CD4-positive, CD25-positive, alpha-beta regulatory T cell (primary cell): ENCODE measurements at regions not wholly inside any gene's neighbourhood (a gene's known extent, or its start where the extent isn't known, plus 50 kb on each side); places are given as distances from the start of the nearest gene placed in this dataset.

Source experiments
- ATAC-seq, 2 donors: fragments of 150-1000 bp; cut with Tn5 transposase; one replicate each; pipeline ENCODE4 v1.10.0; 2021; ENCODE audit warnings: low read depth in 2 of 2, moderate number of reproducible peaks in 2 of 2, moderate library complexity in 1 of 2
- DNase-seq, 3 donors: peaks; one replicate each; pipeline versions ENCODE4 v3.0.0 to v3.0.0-alpha.2; 2012 to 2022; ENCODE audit warnings: mixed read lengths in 1 of 3
- H3K27ac ChIP-seq: one replicate; pipeline ENCODE4 v1.7.0; 2013; ENCODE audit warnings: mild to moderate bottlenecking, low read length; ENCODE audit not compliant: insufficient read depth, poor library complexity, severe bottlenecking
- H3K27me3 ChIP-seq: one replicate; pipeline ENCODE4 v1.7.0; 2013; ENCODE audit warnings: low read length; ENCODE audit not compliant: control insufficient read depth, insufficient read depth
- H3K36me3 ChIP-seq: one replicate; pipeline ENCODE4 v1.7.0; 2013; ENCODE audit warnings: mild to moderate bottlenecking, low read length, moderate library complexity; ENCODE audit not compliant: control insufficient read depth, insufficient read depth
- H3K4me1 ChIP-seq: 2 replicates; pipeline ENCODE4 v1.7.0; 2013; ENCODE audit warnings: mild to moderate bottlenecking, low read length; ENCODE audit not compliant: insufficient read depth, control insufficient read depth, poor library complexity, severe bottlenecking
- H3K4me3 ChIP-seq: one replicate; pipeline ENCODE4 v1.7.0; 2013; ENCODE audit warnings: low read depth, mild to moderate bottlenecking, low read length, moderate library complexity
- H3K9me3 ChIP-seq, 2 experiments: 1 replicate in 1 of 2; 2 replicates in 1 of 2; pipeline ENCODE4 v1.7.0; 2013; ENCODE audit warnings: low read length in 2 of 2, mild to moderate bottlenecking in 1 of 2, moderate library complexity in 1 of 2; ENCODE audit not compliant: control insufficient read depth in 2 of 2
- H3K27ac Mint-ChIP-seq, 3 donors: one replicate each; pipeline ENCODE4 v1.8.0; 2020 to 2022; ENCODE audit warnings: mild to moderate bottlenecking in 3 of 3, mixed read lengths in 3 of 3, moderate library complexity in 2 of 3
- H3K27me3 Mint-ChIP-seq: one replicate; pipeline ENCODE4 v1.8.0; 2022; ENCODE audit warnings: mild to moderate bottlenecking, mixed read lengths
- H3K36me3 Mint-ChIP-seq: one replicate; pipeline ENCODE4 v1.8.0; 2020; ENCODE audit warnings: mixed read lengths
- H3K4me1 Mint-ChIP-seq, 4 donors: one replicate each; pipeline ENCODE4 v1.8.0; 2020 to 2022; ENCODE audit warnings: mixed read lengths in 4 of 4, mild to moderate bottlenecking in 1 of 4
- H3K4me3 Mint-ChIP-seq, 4 donors: one replicate each; pipeline ENCODE4 v1.8.0; 2020 to 2022; ENCODE audit warnings: mild to moderate bottlenecking in 4 of 4, mixed read lengths in 4 of 4, moderate library complexity in 3 of 4
- H3K9me3 Mint-ChIP-seq, 7 donors: one replicate each; pipeline ENCODE4 v1.8.0; 2020 to 2022; ENCODE audit warnings: mixed read lengths in 7 of 7, mild to moderate bottlenecking in 3 of 7, moderate library complexity in 2 of 7

DNA sequence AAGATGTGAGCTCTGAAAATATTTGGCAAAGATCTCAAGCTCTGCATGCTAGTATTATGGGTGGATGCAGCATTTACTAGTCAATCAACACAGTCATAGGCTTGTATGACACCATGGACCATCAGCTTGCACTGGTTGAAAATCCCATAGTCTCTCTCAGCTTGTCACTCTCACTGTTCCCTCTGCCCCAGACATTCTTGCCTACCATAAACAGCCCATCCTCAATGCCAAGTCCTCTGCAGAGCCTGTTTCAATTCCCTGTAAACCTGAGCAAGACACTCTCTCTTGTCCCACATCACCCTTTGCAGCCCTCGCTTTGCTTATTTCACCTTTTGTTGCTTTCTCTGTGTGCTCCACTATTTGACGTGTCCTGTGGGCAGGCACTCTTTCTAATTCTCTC is 264.6 kb downstream of the ICE1 start:
- Histone ChIP-seq H3K27me3 (peaks cover 2% of the 10 kb centered on the region), H3K4me1 (no peaks in the 10 kb centered on the region), H3K27ac (no peak overlapping the region), H3K9me3 (no peaks in the 10 kb centered on the region), H3K36me3 (no peaks in the 10 kb centered on the region), H3K4me3 (no peak overlapping the region)
- Mint-ChIP-seq H3K9me3 (peaks cover 0 to 12% (median 1%) of the 10 kb centered on the region in 7 donors), H3K36me3 (no peaks in the 10 kb centered on the region), H3K27me3 (peaks cover 15% of the 10 kb centered on the region), H3K4me3 (no peak overlapping the region), H3K27ac (no peak overlapping the region), H3K4me1 (no peaks in the 10 kb centered on the region)
- no peak for ATAC-seq
- DNase-seq = no peak

DNA sequence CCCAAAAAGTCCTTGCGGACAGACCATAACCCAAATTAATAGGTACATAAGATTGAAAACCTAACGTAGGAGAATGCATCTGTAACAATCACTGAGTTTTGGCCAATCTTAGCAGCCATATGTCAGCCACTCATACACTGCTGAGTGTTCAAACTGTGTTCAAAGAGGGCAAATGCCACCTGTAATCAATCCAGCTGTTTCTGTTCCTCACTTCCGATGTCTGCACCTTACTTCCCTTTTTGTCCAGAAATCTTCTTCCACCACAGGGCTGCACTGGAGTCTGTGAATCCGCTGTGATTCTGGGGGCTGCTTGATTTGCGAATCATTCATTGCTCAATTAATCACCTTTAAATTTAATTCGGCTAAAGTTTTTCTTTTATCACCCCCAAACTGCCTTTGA is 263.9 kb downstream of the ICE1 start:
- H3K36me3 Mint-ChIP-seq = no peaks in the 10 kb centered on the region
- no peak overlapping the region for H3K4me3 ChIP-seq

DNA sequence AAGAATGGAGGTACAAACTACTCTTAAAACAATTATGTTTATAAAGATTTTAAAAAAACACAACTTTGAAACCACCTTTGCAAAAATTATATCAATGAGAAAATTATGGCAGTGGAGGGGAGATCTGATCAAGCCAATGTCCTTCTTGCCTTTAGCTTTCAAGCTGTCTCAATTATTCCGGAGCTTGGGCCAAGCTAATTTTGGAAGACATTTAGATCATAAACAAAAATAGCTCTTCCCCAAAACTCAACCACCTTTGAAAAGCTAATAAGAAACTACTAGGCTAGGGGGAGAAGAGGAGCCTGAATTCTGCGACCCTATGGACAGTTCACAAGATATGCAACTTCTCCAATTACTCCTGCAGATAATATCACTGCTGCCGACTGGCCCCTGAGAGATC is 263.3 kb downstream of the ICE1 start:
- Mint-ChIP-seq H3K4me3 (no peak overlapping the region), H3K9me3 (peaks cover 0 to 12% (median 1%) of the 10 kb centered on the region in 7 donors), H3K4me1 (no peaks in the 10 kb centered on the region), H3K27me3 (peaks cover 11% of the 10 kb centered on the region), H3K36me3 (no peaks in the 10 kb centered on the region), H3K27ac (no peak overlapping the region)
- no peak overlapping the region for H3K4me3 ChIP-seq
- no peaks in the 10 kb centered on the region for H3K4me1 ChIP-seq
- H3K36me3 ChIP-seq = no peaks in the 10 kb centered on the region
- H3K27me3 ChIP-seq = no peaks in the 10 kb centered on the region
- ATAC-seq (no peak), DNase-seq (no peak)
- H3K27ac ChIP-seq = no peak overlapping the region
- no peaks in the 10 kb centered on the region for H3K9me3 ChIP-seq

More for the DNA sequence above, 263.9 kb downstream of the ICE1 start:
- Histone ChIP-seq H3K36me3 (no peaks in the 10 kb centered on the region), H3K27ac (no peak overlapping the region), H3K9me3 (no peaks in the 10 kb centered on the region), H3K27me3 (no peaks in the 10 kb centered on the region), H3K4me1 (no peaks in the 10 kb centered on the region)
- ATAC-seq (no peak), DNase-seq (no peak)
- Mint-ChIP-seq H3K9me3 (peaks cover 0 to 12% (median 1%) of the 10 kb centered on the region in 7 donors), H3K27ac (no peak overlapping the region), H3K27me3 (peaks cover 15% of the 10 kb centered on the region), H3K4me1 (no peaks in the 10 kb centered on the region), H3K4me3 (no peak overlapping the region)

DNA sequence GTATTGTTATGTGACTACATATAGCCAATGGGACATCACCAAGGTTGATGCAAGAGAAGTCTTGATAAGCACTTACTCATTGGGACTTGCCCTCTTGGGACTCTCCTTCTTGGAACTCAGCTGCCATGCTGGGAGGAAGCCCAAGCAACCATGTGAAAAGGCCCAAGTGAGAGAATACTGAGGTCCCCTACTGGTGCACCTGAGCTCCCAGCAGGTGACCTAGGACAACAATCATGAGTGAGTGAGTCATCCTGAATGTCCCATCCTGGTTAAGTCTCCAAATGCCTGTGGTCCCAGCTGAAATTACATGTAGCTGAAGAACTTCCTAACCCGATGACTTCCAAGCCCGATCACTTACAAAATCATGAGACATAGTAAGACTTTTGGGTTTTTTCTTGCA is 260.7 kb downstream of the ICE1 start:
- Mint-ChIP-seq H3K4me3 (no peak overlapping the region), H3K27ac (no peak overlapping the region), H3K36me3 (no peaks in the 10 kb centered on the region), H3K4me1 (no peaks in the 10 kb centered on the region), H3K9me3 (peaks cover 0 to 12% (median 3%) of the 10 kb centered on the region in 7 donors), H3K27me3 (no peaks in the 10 kb centered on the region)
- ATAC-seq (no peak), DNase-seq (no peak)
- Histone ChIP-seq H3K9me3 (no peaks in the 10 kb centered on the region), H3K36me3 (no peaks in the 10 kb centered on the region), H3K27me3 (no peaks in the 10 kb centered on the region), H3K4me1 (no peaks in the 10 kb centered on the region), H3K27ac (no peak overlapping the region), H3K4me3 (no peak overlapping the region)

DNA sequence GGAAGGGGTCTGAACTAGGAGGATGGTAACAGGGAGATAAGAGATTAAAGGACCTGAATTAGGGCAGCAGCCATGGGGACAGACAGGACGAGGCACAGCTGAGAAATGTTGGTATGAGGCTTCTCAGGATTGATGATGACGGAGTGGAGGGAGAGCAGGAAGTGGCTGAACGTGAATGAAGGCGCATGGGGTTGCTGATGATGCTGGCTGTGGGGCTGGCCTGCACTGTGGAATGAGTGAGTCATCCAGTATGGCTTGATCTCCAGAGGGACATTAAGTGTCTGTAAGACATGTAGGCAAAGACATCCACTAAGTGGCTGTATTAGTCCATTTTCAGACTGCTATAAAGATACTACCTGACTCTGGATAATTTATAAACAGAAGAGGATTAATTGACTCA is 256.4 kb downstream of the ICE1 start:
- no peaks in the 10 kb centered on the region for H3K4me1 Mint-ChIP-seq
- Histone ChIP-seq H3K36me3 (no peaks in the 10 kb centered on the region), H3K27ac (no peak overlapping the region), H3K9me3 (no peaks in the 10 kb centered on the region), H3K4me1 (no peaks in the 10 kb centered on the region), H3K27me3 (no peaks in the 10 kb centered on the region), H3K4me3 (no peak overlapping the region)
- no peaks in the 10 kb centered on the region for H3K36me3 Mint-ChIP-seq
- ATAC-seq (no peak), DNase-seq (no peak)
- no peak overlapping the region for H3K4me3 Mint-ChIP-seq
- H3K9me3 Mint-ChIP-seq = peaks cover 0 to 10% (median 7%) of the 10 kb centered on the region in 7 donors
- H3K27ac Mint-ChIP-seq = no peak overlapping the region
- H3K27me3 Mint-ChIP-seq = no peaks in the 10 kb centered on the region

DNA sequence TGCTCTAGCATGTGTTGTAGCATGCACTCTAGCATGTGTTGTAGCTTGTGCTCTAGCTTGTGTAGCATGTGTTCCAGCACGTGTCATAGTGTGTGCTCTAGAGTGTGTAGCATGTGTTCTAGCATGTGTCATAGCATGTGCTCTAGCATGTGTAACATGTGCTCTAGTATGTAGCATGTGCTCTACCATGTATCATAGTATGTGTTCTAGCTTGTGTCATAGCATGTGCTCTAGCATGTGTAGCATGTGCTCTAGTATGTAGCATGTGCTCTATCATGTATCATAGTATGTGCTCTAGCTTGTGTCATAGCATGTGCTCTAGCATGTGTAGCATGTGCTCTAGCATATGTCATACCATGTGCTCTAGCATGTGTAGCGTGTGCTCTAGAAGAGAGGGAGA is 255.3 kb downstream of the ICE1 start:
- Mint-ChIP-seq H3K9me3 (peaks cover 0 to 10% (median 3%) of the 10 kb centered on the region in 7 donors), H3K4me3 (no peak overlapping the region), H3K27me3 (no peaks in the 10 kb centered on the region), H3K27ac (no peak overlapping the region), H3K36me3 (no peaks in the 10 kb centered on the region), H3K4me1 (no peaks in the 10 kb centered on the region)
- ATAC-seq (no peak), DNase-seq (no peak)
- Histone ChIP-seq H3K4me3 (no peak overlapping the region), H3K27me3 (no peaks in the 10 kb centered on the region), H3K4me1 (no peaks in the 10 kb centered on the region), H3K27ac (no peak overlapping the region), H3K36me3 (no peaks in the 10 kb centered on the region), H3K9me3 (no peaks in the 10 kb centered on the region)

DNA sequence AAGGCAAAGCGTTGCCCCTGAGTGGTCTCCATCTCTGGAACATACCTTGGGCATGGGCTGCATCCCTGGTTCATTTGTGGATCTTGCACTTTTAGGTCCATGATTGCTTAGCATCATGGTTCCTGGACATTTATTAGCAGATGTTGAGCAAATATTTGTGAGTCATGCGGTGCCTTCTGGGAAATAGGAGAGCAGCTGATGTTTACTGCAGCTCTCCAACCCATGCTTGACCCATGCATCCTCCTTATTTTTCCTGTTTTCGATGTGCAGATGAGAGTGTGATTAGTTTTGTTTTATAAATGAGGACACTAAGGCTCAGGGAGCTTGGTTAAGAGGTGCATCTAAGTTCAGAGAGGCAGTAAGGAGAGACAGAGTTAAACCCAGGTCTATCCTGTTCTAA is 253.7 kb downstream of the ICE1 start:
- no peaks in the 10 kb centered on the region for H3K4me1 Mint-ChIP-seq
- no peak overlapping the region for H3K27ac ChIP-seq
- ATAC-seq (no peak), DNase-seq (no peak)
- peaks cover 0 to 10% (median 3%) of the 10 kb centered on the region in 7 donors for H3K9me3 Mint-ChIP-seq
- no peaks in the 10 kb centered on the region for H3K9me3 ChIP-seq
- no peaks in the 10 kb centered on the region for H3K36me3 Mint-ChIP-seq
- H3K36me3 ChIP-seq = no peaks in the 10 kb centered on the region
- no peak overlapping the region for H3K4me3 ChIP-seq
- H3K4me3 Mint-ChIP-seq = no peak overlapping the region
- no peaks in the 10 kb centered on the region for H3K4me1 ChIP-seq
- no peaks in the 10 kb centered on the region for H3K27me3 ChIP-seq
- no peak overlapping the region for H3K27ac Mint-ChIP-seq
- H3K27me3 Mint-ChIP-seq = no peaks in the 10 kb centered on the region

DNA sequence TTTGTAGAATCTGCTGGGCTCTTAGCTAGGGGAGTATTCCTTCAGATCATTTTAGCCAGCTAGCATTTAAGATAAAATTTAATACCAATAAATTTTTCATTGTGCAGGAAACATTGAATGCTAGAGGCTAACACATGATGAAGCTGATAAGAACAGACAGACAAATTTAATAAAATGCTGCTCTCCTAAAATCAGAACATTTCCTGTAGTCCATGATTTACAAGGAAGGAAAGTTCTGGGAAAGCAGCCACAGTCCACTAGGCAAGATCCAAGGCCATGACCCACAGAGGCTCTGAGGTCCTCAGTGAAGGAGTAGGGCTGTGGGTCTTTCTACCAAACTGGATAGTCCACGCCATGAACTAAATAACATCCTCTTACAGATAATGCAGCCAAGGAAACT is 253.0 kb downstream of the ICE1 start:
- no peak for DNase-seq
- Histone ChIP-seq H3K27ac (no peak overlapping the region), H3K9me3 (no peaks in the 10 kb centered on the region), H3K27me3 (no peaks in the 10 kb centered on the region), H3K4me1 (no peaks in the 10 kb centered on the region), H3K36me3 (no peaks in the 10 kb centered on the region), H3K4me3 (no peak overlapping the region)
- no peaks in the 10 kb centered on the region for H3K4me1 Mint-ChIP-seq
- H3K27ac Mint-ChIP-seq = no peak overlapping the region
- no peak for ATAC-seq
- no peaks in the 10 kb centered on the region for H3K27me3 Mint-ChIP-seq
- no peaks in the 10 kb centered on the region for H3K36me3 Mint-ChIP-seq
- H3K9me3 Mint-ChIP-seq = peaks cover 0 to 10% (median 3%) of the 10 kb centered on the region in 7 donors
- no peak overlapping the region for H3K4me3 Mint-ChIP-seq
